Keratinocyte (primary cell): ENCODE measurements at regions not wholly inside any gene's neighbourhood (a gene's known extent, or its start where the extent isn't known, plus 50 kb on each side); places are given as distances from the start of the nearest gene placed in this dataset.

Experiments used
- CTCF ChIP-seq, 3 experiments: IDR thresholded peaks in 1 of 3; conservative IDR thresholded peaks in 1 of 3; optimal IDR thresholded peaks in 1 of 3; 2 replicates in 2 of 3; 3 replicates in 1 of 3; pipeline versions ENCODE3 to v1.5.1; 2011; ENCODE audit warnings: low read length in 3 of 3, mild to moderate bottlenecking in 3 of 3, moderate library complexity in 2 of 3, control low read depth in 1 of 3, inconsistent platforms in 1 of 3; ENCODE audit not compliant: insufficient read depth in 2 of 3; ENCODE audit errors: extremely low read depth in 1 of 3
- EZH2 ChIP-seq: IDR thresholded peaks from one replicate; pipeline ENCODE4 v1.6.1; 2012; ENCODE audit warnings: inconsistent platforms, mild to moderate bottlenecking, low read length, moderate library complexity

GRCh38 chr13:23497191-23497590 lies 63.7 kb upstream of the SACS start:
- no peak for TF ChIP-seq CTCF (optimal IDR thresholded peaks at IDR 0.05 in 1 of 3, IDR thresholded peaks at IDR 0.05 in 1 of 3, conservative IDR thresholded peaks at IDR 0.05 in 1 of 3; ENCODE audit: extremely low read depth in 1 of 3, insufficient read depth in 2 of 3, low read length in 3 of 3)
- no peak for TF ChIP-seq EZH2
